ENCODE measurements at regions not wholly inside any gene's neighbourhood (a gene's known extent, or its start where the extent isn't known, plus 50 kb on each side); places are given as distances from the start of the nearest gene placed in this dataset.

- no peak for DNase-seq
- no peak for TF ChIP-seq CTCF (IDR thresholded peaks at IDR 0.05)
- no peak overlapping the region for H3K27ac ChIP-seq
- no peaks in the 10 kb centered on the region for H3K4me1 ChIP-seq
- intact Hi-C loops (cut with DNase I) = no loop called here
- no peaks in the 10 kb centered on the region for H3K27me3 ChIP-seq
- WGBS, 2 donors = 44 to 63% methylated on average over 1 of the region's 1 CpG
- H3K9me3 ChIP-seq = peaks cover 0 to 12% (median 0%) of the 10 kb centered on the region in 11 donors
- ATAC-seq = no peak
- H3K4me3 ChIP-seq = no peak overlapping the region
- no peaks in the 10 kb centered on the region for H3K36me3 ChIP-seq
Observed at GRCh38 chr1:80413969-80414368, 1386.8 kb upstream of the ADGRL2 start.

- intact Hi-C loops (cut with DNase I) = no loop called here
- TF ChIP-seq CTCF (IDR thresholded peaks at IDR 0.05) = no peak
- Histone ChIP-seq H3K27me3 (no peaks in the 10 kb centered on the region), H3K4me3 (no peak overlapping the region), H3K36me3 (no peaks in the 10 kb centered on the region), H3K27ac (no peak overlapping the region), H3K4me1 (no peaks in the 10 kb centered on the region), H3K9me3 (peaks cover 0 to 9% (median 0%) of the 10 kb centered on the region in 11 donors)
- WGBS, 2 donors = 81 to 86% methylated on average over 4 of the region's 4 CpGs
- ATAC-seq (no peak), DNase-seq (no peak)
Observed at GRCh38 chr1:80410233-80410632, 1390.5 kb upstream of the ADGRL2 start.

GRCh38 chr1:80403471-80403893 is 1397.0 kb upstream of the ADGRL4 start:
- no peaks in the 10 kb centered on the region for H3K27me3 ChIP-seq
- no peak for TF ChIP-seq CTCF (IDR thresholded peaks at IDR 0.05)
- WGBS, 2 donors = 77% methylated on average over 4 of the region's 4 CpGs
- peaks cover 0 to 9% (median 0%) of the 10 kb centered on the region in 11 donors for H3K9me3 ChIP-seq
- H3K4me3 ChIP-seq = no peak overlapping the region
- no peak for ATAC-seq
- H3K27ac ChIP-seq = no peak overlapping the region
- intact Hi-C loops (cut with DNase I) = no loop called here
- no peaks in the 10 kb centered on the region for H3K4me1 ChIP-seq
- no peak for DNase-seq
- H3K36me3 ChIP-seq = no peaks in the 10 kb centered on the region

- intact Hi-C loops (cut with DNase I) = no loop called here
- TF ChIP-seq CTCF (IDR thresholded peaks at IDR 0.05) = no peak
- no peak overlapping the region for H3K27ac ChIP-seq
- no peak overlapping the region for H3K4me3 ChIP-seq
- DNase-seq (no peak), ATAC-seq (no peak)
- peaks cover 0 to 11% (median 0%) of the 10 kb centered on the region in 11 donors for H3K9me3 ChIP-seq
- H3K27me3 ChIP-seq = no peaks in the 10 kb centered on the region
- H3K36me3 ChIP-seq = no peaks in the 10 kb centered on the region
- no peaks in the 10 kb centered on the region for H3K4me1 ChIP-seq
- WGBS, 2 donors = 71 to 72% methylated on average over 3 of the region's 3 CpGs
Observed at GRCh38 chr1:80402625-80403024, 1396.1 kb upstream of the ADGRL4 start.
